ENCODE measurements at regions not wholly inside any gene's neighbourhood (a gene's known extent, or its start where the extent isn't known, plus 50 kb on each side); places are given as distances from the start of the nearest gene placed in this dataset.

DNA sequence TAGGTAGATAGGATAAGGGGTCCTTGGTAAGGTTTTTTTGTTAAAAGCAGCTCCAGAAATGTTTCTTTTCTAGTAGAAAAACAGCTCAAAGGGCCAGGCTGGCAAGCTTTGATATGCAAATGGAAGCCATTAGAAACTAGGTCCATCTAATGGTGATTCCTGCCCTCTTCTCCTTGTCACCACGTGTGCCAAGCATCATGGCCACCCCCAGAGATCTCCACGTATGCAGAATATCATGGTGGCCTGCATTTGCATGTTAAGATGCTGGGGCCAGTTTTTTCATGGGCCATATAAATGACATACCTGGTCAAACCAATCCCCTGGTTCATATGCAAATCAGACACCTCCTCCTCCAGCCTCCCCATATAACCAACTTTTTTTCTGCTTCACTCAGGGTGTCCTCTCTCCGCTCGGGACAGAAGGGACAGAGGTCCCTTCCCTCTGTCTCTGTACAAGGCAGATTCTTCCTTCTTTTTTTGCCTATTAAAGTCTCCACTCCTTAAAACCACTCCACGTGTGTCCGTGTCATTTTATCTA is 1335.9 kb downstream of the UQCRFS1 start:
- Histone ChIP-seq H3K36me3 (no peaks in the 10 kb centered on the region), H3K27me3 (no peaks in the 10 kb centered on the region), H3K4me1 (no peaks in the 10 kb centered on the region), H3K9me3 (no peaks in the 10 kb centered on the region), H3K4me3 (no peak overlapping the region), H3K27ac (no peak overlapping the region)
- DNase-seq (no peak), ATAC-seq (no peak)
- in situ Hi-C loops (cut with MboI; ENCODE audit: low sequenced_read_pairs in 4 of 4) = no loop called here
- intact Hi-C loops (cut with DNase I; ENCODE audit: low total_unique reads) = no loop called here
- no peak for TF ChIP-seq POLR2A (IDR thresholded peaks at IDR 0.05)
- TF ChIP-seq CTCF (IDR thresholded peaks at IDR 0.05 in 4 of 5, conservative IDR thresholded peaks at IDR 0.05 in 1 of 5) = no peak

DNA sequence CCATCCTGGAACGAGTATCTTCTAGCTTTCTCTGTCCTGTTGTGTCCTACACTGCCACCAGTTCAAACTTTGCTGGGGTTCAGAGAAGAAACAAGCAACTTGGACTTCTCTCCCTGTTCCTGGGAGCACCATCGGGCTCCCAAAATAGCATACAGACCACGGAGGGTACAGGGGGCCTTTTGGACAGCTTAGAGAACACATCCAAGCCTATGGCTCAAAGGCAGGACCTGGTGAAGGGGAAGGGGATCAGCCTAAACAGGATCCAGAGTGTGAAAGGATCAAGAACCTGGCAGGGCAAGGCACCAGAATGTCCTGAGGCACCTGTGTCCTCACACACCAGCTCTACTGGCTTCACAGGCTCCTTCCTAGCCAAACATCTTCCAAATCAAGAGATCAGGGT is 1336.5 kb downstream of the UQCRFS1 start:
- intact Hi-C loops (cut with DNase I; ENCODE audit: low total_unique reads) (no loop called here), in situ Hi-C loops (cut with MboI; ENCODE audit: low sequenced_read_pairs in 4 of 4) (no loop called here)
- DNase-seq = no peak
- no peaks in the 10 kb centered on the region for H3K36me3 ChIP-seq
- H3K4me3 ChIP-seq = no peak overlapping the region
- TF ChIP-seq CTCF (IDR thresholded peaks at IDR 0.05 in 4 of 5, conservative IDR thresholded peaks at IDR 0.05 in 1 of 5) = no peak
- TF ChIP-seq POLR2A (IDR thresholded peaks at IDR 0.05) = no peak
- H3K27ac ChIP-seq = no peak overlapping the region
- no peaks in the 10 kb centered on the region for H3K4me1 ChIP-seq
- H3K9me3 ChIP-seq = no peaks in the 10 kb centered on the region
- H3K27me3 ChIP-seq = no peaks in the 10 kb centered on the region
- ATAC-seq = no peak

- DNase-seq = no peak
- Histone ChIP-seq H3K4me1 (no peaks in the 10 kb centered on the region), H3K27me3 (no peaks in the 10 kb centered on the region), H3K36me3 (no peaks in the 10 kb centered on the region), H3K4me3 (no peak overlapping the region), H3K27ac (no peak overlapping the region), H3K9me3 (no peaks in the 10 kb centered on the region)
- in situ Hi-C loops (cut with MboI; ENCODE audit: low sequenced_read_pairs in 4 of 4) = no loop called here
- intact Hi-C loops (cut with DNase I; ENCODE audit: low total_unique reads) = no loop called here
- no peak for TF ChIP-seq POLR2A (IDR thresholded peaks at IDR 0.05)
- TF ChIP-seq CTCF (IDR thresholded peaks at IDR 0.05 in 4 of 5, conservative IDR thresholded peaks at IDR 0.05 in 1 of 5) = no peak
- ATAC-seq = no peak
Observed at GRCh38 chr19:27872370-27872769, 1340.6 kb downstream of the UQCRFS1 start.

DNA sequence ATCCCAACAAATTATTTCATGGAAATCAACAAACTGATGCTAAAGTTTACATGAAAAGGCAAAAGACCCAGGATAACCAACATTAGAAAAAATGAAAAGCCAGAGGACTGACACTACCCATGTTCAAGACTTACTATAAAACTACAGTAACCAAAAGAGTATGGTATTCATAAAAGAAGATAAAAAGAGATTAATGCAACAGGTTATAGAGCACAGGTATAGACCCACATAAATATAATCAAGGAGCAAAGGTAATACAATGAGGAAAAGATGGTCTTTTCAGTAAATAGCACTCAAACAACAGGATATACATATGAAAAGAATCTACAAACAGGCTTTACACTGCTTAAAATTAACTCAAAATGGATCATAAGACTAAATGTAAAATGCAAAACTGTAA is 1342.7 kb downstream of the UQCRFS1 start:
- Histone ChIP-seq H3K4me3 (no peak overlapping the region), H3K9me3 (no peaks in the 10 kb centered on the region), H3K36me3 (no peaks in the 10 kb centered on the region), H3K27me3 (no peaks in the 10 kb centered on the region), H3K4me1 (no peaks in the 10 kb centered on the region), H3K27ac (no peak overlapping the region)
- in situ Hi-C loops (cut with MboI; ENCODE audit: low sequenced_read_pairs in 4 of 4) = no loop called here
- intact Hi-C loops (cut with DNase I; ENCODE audit: low total_unique reads) = no loop called here
- no peak for DNase-seq
- TF ChIP-seq CTCF (IDR thresholded peaks at IDR 0.05 in 4 of 5, conservative IDR thresholded peaks at IDR 0.05 in 1 of 5) (no peak), POLR2A (IDR thresholded peaks at IDR 0.05) (no peak)
- no peak for ATAC-seq

- H3K36me3 ChIP-seq = no peaks in the 10 kb centered on the region
- no peaks in the 10 kb centered on the region for H3K27me3 ChIP-seq
- H3K9me3 ChIP-seq = no peaks in the 10 kb centered on the region
- TF ChIP-seq CTCF (IDR thresholded peaks at IDR 0.05 in 4 of 5, conservative IDR thresholded peaks at IDR 0.05 in 1 of 5) = no peak
- TF ChIP-seq POLR2A (IDR thresholded peaks at IDR 0.05) = no peak
- intact Hi-C loops (cut with DNase I; ENCODE audit: low total_unique reads) (no loop called here), in situ Hi-C loops (cut with MboI; ENCODE audit: low sequenced_read_pairs in 4 of 4) (no loop called here)
- ATAC-seq (no peak), DNase-seq (no peak)
- no peak overlapping the region for H3K27ac ChIP-seq
- H3K4me1 ChIP-seq = no peaks in the 10 kb centered on the region
- H3K4me3 ChIP-seq = no peak overlapping the region
Observed at GRCh38 chr19:27868007-27868406, 1344.9 kb downstream of the UQCRFS1 start.

Data from gastrocnemius medialis (tissue), 4 donors.